H1 (cell line): ENCODE measurements at regions not wholly inside any gene's neighbourhood (a gene's known extent, or its start where the extent isn't known, plus 50 kb on each side); places are given as distances from the start of the nearest gene placed in this dataset.

ENCODE experiments used
- ASH2L ChIP-seq: fragments of 200-600, 300-600 bp; sonication (generic); IDR thresholded peaks from one replicate; pipeline ENCODE4 v1.7.1; 2017; ENCODE audit warnings: low read length
- CHD7 ChIP-seq: fragments of 300-600 bp; sonication (generic); IDR thresholded peaks from 2 replicates; pipeline ENCODE4 v1.7.1; 2012; ENCODE audit warnings: low read length, moderate library complexity, mild to moderate bottlenecking, inconsistent platforms; ENCODE audit not compliant: insufficient replicate concordance
- HDAC6 ChIP-seq: IDR thresholded peaks from one replicate; pipeline ENCODE4 v1.7.1; 2012; ENCODE audit warnings: low read depth, mild to moderate bottlenecking, inconsistent platforms, low read length, moderate library complexity
- RBBP5 ChIP-seq: IDR thresholded peaks from 2 replicates; pipeline ENCODE4 v1.7.1; 2012; ENCODE audit warnings: low read depth, mild to moderate bottlenecking, inconsistent platforms, low read length, moderate library complexity, borderline replicate concordance

- no peak for TF ChIP-seq CHD7
- no peak for TF ChIP-seq RBBP5
- TF ChIP-seq ASH2L = no peak
- TF ChIP-seq HDAC6 = no peak
Observed at GRCh38 chr2:126831234-126832005, 67.3 kb upstream of the TEX51 start (continued).
